ENCODE measurements at regions not wholly inside any gene's neighbourhood (a gene's known extent, or its start where the extent isn't known, plus 50 kb on each side); places are given as distances from the start of the nearest gene placed in this dataset.

GRCh38 chr4:18860836-18861530 is 839.4 kb upstream of the LCORL start:
- no peak for DNase-seq
- H3K9me3 ChIP-seq (ENCODE audit: insufficient read depth, low read depth): no peaks in the 10 kb centered on the region
- no peak for TF ChIP-seq EZH2 (IDR thresholded peaks at IDR 0.05; ENCODE audit: low read depth)
- no peak for TF ChIP-seq CTCF (conservative IDR thresholded peaks at IDR 0.05)
- H3K27me3 ChIP-seq (ENCODE audit: insufficient read depth, low read depth): no peaks in the 10 kb centered on the region
- H3K9me2 ChIP-seq (ENCODE audit: insufficient read depth): no peaks in the 10 kb centered on the region
- no peaks in the 10 kb centered on the region for H3K4me1 ChIP-seq (replicated peaks; ENCODE audit: insufficient read depth)
- intact Hi-C loops (cut with micrococcal nuclease; ENCODE audit: unreplicated experiment): no loop called here
- H2AFZ ChIP-seq: no peak overlapping the region
- H3K79me2 ChIP-seq (ENCODE audit: low read depth): no peaks in the 10 kb centered on the region
- H3K4me3 ChIP-seq: no peak overlapping the region
- CTCF ChIA-PET: no interaction called here
- BruUV-seq (replicated peaks): no TSS peak
- no peaks in the 10 kb centered on the region for H3F3A ChIP-seq (ENCODE audit: insufficient read depth, low read depth)
- no peaks in the 10 kb centered on the region for H4K20me1 ChIP-seq (ENCODE audit: insufficient read depth)
- no peak overlapping the region for H3K27ac ChIP-seq
- H3K36me3 ChIP-seq (ENCODE audit: low read depth): no peaks in the 10 kb centered on the region
- H3K4me2 ChIP-seq: no peak overlapping the region
- POLR2A ChIA-PET (ENCODE audit: unreplicated experiment): no interaction called here

GRCh38 chr4:18859468-18859867 is 837.9 kb upstream of the LCORL start:
- Histone ChIP-seq H3K9me2 (ENCODE audit: insufficient read depth) (no peaks in the 10 kb centered on the region), H3K79me2 (ENCODE audit: low read depth) (no peaks in the 10 kb centered on the region), H3F3A (ENCODE audit: insufficient read depth, low read depth) (no peaks in the 10 kb centered on the region), H3K4me2 (no peak overlapping the region), H3K9me3 (ENCODE audit: insufficient read depth, low read depth) (no peaks in the 10 kb centered on the region), H4K20me1 (ENCODE audit: insufficient read depth) (no peaks in the 10 kb centered on the region), H3K4me3 (no peak overlapping the region), H3K36me3 (ENCODE audit: low read depth) (no peaks in the 10 kb centered on the region), H3K27me3 (ENCODE audit: insufficient read depth, low read depth) (no peaks in the 10 kb centered on the region), H3K27ac (no peak overlapping the region), H3K4me1 (replicated peaks; ENCODE audit: insufficient read depth) (no peaks in the 10 kb centered on the region), H2AFZ (no peak overlapping the region)
- no peak for DNase-seq
- ChIA-PET CTCF (no interaction called here), POLR2A (ENCODE audit: unreplicated experiment) (no interaction called here)
- TF ChIP-seq CTCF (conservative IDR thresholded peaks at IDR 0.05): no peak
- TF ChIP-seq EZH2 (IDR thresholded peaks at IDR 0.05; ENCODE audit: low read depth): no peak
- intact Hi-C loops (cut with micrococcal nuclease; ENCODE audit: unreplicated experiment): no loop called here
- no TSS peak for BruUV-seq (replicated peaks)

- Histone ChIP-seq H3K4me1 (replicated peaks; ENCODE audit: insufficient read depth) (no peaks in the 10 kb centered on the region), H3K4me3 (no peak overlapping the region), H3F3A (ENCODE audit: insufficient read depth, low read depth) (no peaks in the 10 kb centered on the region), H2AFZ (no peak overlapping the region), H3K79me2 (ENCODE audit: low read depth) (no peaks in the 10 kb centered on the region), H3K9me3 (ENCODE audit: insufficient read depth, low read depth) (no peaks in the 10 kb centered on the region), H3K9me2 (ENCODE audit: insufficient read depth) (no peaks in the 10 kb centered on the region), H3K27ac (no peak overlapping the region), H4K20me1 (ENCODE audit: insufficient read depth) (no peaks in the 10 kb centered on the region), H3K36me3 (ENCODE audit: low read depth) (no peaks in the 10 kb centered on the region), H3K27me3 (ENCODE audit: insufficient read depth, low read depth) (no peaks in the 10 kb centered on the region), H3K4me2 (no peak overlapping the region)
- CTCF ChIA-PET: no interaction called here
- no peak for DNase-seq
- intact Hi-C loops (cut with micrococcal nuclease; ENCODE audit: unreplicated experiment): no loop called here
- TF ChIP-seq EZH2 (IDR thresholded peaks at IDR 0.05; ENCODE audit: low read depth) (no peak), CTCF (conservative IDR thresholded peaks at IDR 0.05) (no peak)
- POLR2A ChIA-PET (ENCODE audit: unreplicated experiment): no interaction called here
- BruUV-seq (replicated peaks): no TSS peak
Measured at GRCh38 chr4:18858229-18858922, 836.8 kb upstream of the LCORL start.

Data from PC-9 (cell line).